Body of pancreas (tissue), 4 donors: ENCODE measurements at regions not wholly inside any gene's neighbourhood (a gene's known extent, or its start where the extent isn't known, plus 50 kb on each side); places are given as distances from the start of the nearest gene placed in this dataset.

Experiments
- POLR2A ChIP-seq, 3 donors: fragments of 450-650 bp; IDR thresholded peaks; one replicate each; pipeline ENCODE4 v1.6.1; 2016; ENCODE audit warnings: antibody characterized with exemption in 3 of 3, mild to moderate bottlenecking in 2 of 3
- TF ChIP-seq, protein P1 (sequence below), 7 experiments: fragments of 450-650 bp in 4 of 7; fragments of 200-600 bp in 3 of 7; sonication (generic) in 3 of 7; IDR thresholded peaks; one replicate each; pipeline ENCODE4 v1.5.1; 2016 to 2019; ENCODE audit warnings: antibody characterized with exemption in 7 of 7

DNA sequence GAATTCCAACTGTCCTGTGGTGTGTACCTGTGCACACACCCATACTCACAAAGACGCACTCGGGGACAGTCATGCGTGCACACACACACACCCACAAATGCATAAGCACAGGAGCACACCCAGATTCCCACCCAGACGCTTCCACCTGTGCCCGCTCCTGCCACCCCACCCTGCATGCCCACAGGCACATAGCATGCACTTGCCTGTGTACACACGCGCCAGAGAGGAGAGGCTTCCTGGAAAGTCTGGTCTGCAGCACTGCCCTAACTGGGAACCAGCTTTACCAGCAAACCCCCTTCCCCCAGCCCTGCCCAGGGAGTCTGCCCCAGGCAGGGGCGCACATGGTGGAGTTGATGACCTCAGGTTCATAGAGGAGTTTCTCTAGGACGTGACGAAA, 246.2 kb downstream of the UACA start:
- TF ChIP-seq, protein P1, sequence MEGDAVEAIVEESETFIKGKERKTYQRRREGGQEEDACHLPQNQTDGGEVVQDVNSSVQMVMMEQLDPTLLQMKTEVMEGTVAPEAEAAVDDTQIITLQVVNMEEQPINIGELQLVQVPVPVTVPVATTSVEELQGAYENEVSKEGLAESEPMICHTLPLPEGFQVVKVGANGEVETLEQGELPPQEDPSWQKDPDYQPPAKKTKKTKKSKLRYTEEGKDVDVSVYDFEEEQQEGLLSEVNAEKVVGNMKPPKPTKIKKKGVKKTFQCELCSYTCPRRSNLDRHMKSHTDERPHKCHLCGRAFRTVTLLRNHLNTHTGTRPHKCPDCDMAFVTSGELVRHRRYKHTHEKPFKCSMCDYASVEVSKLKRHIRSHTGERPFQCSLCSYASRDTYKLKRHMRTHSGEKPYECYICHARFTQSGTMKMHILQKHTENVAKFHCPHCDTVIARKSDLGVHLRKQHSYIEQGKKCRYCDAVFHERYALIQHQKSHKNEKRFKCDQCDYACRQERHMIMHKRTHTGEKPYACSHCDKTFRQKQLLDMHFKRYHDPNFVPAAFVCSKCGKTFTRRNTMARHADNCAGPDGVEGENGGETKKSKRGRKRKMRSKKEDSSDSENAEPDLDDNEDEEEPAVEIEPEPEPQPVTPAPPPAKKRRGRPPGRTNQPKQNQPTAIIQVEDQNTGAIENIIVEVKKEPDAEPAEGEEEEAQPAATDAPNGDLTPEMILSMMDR (IDR thresholded peaks at IDR 0.05) = no peak
- no peak for TF ChIP-seq POLR2A (IDR thresholded peaks at IDR 0.05)
